Urinary bladder (tissue), 3 donors: ENCODE measurements at regions not wholly inside any gene's neighbourhood (a gene's known extent, or its start where the extent isn't known, plus 50 kb on each side); places are given as distances from the start of the nearest gene placed in this dataset.

Experiments
- DNase-seq: peaks from one replicate; pipeline ENCODE4 v3.0.0-alpha.2; 2015; ENCODE audit errors: extremely low spot score
- H3K27ac ChIP-seq: one replicate; pipeline ENCODE4 v1.5.1; 2013; ENCODE audit warnings: low read depth, mild to moderate bottlenecking, moderate library complexity
- H3K36me3 ChIP-seq: one replicate; pipeline ENCODE4 v1.6.1; 2013; ENCODE audit warnings: mild to moderate bottlenecking, moderate library complexity; ENCODE audit not compliant: insufficient read depth
- H3K4me1 ChIP-seq: one replicate; pipeline ENCODE4 v1.6.1; 2013; ENCODE audit warnings: mild to moderate bottlenecking, moderate library complexity; ENCODE audit not compliant: insufficient read depth
- H3K4me3 ChIP-seq: one replicate; pipeline ENCODE4 v1.5.1; 2013; ENCODE audit warnings: low read depth, low read length
- WGBS: extraction: QIAGEN DNeasy Blood & Tissue Kit; methylation state at CpG from one replicate; pipeline ENCODE4 v1.1.7; 2013; 5-methylcytosine and 5-hydroxymethylcytosine counted together
- donor health status: healthy with polysubstance abuse.
- donor health status: healthy.

DNA sequence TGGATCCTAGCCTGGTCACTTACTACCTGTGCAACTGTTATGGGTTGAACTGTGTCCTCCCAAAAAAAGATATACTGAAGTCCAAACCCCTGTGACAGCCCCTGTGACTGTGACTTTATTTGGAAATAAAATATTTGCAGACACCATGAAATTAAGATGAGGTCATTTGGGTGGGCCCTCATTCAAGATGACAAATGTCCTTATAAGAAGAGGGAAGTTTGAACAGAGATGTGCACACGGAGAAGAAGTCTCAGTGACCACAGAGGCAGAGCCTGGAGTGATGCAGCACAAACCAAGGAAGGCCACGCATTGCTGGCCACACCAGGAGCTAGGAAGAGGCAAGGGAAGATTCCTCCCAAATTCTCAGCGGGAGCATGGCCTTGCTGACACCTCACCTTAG, 249.7 kb upstream of the RUNX1 start:
- no peaks in the 10 kb centered on the region for H3K36me3 ChIP-seq
- whole genome bisulfite sequencing, result 85% methylated on average over 3 of the region's 3 CpGs
- no peaks in the 10 kb centered on the region for H3K4me1 ChIP-seq
- no peak overlapping the region for H3K27ac ChIP-seq
- DNase-seq, result no peak
- no peak overlapping the region for H3K4me3 ChIP-seq

DNA sequence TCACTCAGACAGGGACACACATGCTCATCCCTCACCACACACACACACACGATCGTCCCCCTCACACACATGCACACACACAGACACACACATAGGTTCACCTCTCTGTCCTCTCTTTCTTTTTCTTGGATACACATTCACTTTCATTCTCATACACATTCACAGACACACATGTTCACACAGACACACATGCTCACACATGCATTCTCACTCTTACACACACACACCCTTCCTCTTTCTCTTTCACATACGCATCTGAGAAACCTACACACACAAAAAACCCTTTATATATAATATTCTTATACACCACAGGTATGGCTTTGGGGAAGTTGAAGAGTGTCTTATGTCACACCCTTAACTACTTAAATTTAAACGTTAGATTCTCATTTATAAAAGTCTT, 248.6 kb upstream of the RUNX1 start:
- H3K27ac ChIP-seq, result no peak overlapping the region
- no peaks in the 10 kb centered on the region for H3K36me3 ChIP-seq
- no peak for DNase-seq
- no peak overlapping the region for H3K4me3 ChIP-seq
- H3K4me1 ChIP-seq, result no peaks in the 10 kb centered on the region
- WGBS, result 87% methylated on average over 4 of the region's 4 CpGs

DNA sequence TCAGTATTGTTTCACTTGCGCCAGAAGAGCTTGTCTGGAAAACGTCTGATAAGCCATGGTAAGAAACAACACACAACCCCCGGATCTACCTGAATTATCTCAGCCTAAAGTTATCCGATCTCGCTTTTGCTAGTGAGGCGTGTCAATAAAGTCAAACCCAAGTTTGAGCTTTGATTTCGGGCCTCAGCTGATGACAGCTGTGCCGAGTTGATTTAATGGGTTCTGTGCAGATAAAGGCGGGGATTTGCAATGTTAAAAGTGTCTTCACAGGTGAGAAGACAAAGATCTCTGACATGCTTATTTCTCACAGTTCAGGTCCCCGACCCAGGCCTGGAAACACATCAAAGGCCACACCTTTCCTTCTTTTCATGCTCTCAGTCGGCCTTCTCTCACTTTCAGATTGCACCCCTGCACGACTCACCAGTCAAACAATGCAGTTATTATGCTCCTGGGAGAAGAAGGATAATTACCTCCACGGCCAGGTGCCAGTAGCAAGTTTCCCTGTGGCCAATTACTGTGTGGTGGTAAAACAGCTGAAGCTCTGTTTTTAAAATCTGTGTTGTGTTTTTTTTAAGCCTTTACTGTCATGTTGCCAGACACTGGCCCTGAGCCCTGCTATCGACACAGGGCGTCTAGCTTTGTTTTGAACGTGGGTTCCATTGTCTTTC, 245.3 kb upstream of the RUNX1 start:
- WGBS, result 45% methylated on average over 16 of the region's 16 CpGs
- Histone ChIP-seq H3K4me1 (no peaks in the 10 kb centered on the region), H3K27ac (no peak overlapping the region), H3K4me3 (no peak overlapping the region), H3K36me3 (no peaks in the 10 kb centered on the region)
- DNase-seq, result no peak

DNA sequence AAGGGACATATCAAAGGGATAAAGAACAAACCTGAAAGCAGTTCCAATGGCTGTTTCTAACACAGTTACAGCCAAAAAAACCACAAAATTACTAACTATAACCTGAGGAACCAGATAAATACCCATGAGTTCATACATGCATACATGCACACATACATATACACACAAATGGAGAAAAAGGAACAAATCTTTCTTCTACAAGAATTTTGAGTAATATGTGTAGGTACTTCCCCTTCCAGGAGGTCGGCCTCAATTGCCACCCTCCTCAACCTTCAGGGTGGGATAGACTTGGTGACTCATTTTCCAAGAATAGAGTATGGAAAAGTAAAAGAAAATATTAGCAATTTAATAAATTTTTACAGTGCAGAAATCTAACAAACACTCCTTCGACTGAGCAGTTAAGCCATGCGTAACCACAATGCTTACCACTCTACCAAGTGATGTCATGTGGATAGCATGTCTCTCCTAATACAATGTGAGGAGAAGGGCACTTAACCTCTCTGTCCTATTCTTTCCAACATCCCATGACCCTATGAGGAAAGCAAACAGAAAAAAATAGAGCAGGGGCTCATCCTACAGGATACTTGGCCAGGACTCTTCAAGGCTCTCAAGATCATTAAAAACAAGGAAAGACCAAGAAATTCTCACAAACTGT, 243.0 kb upstream of the RUNX1 start:
- H3K27ac ChIP-seq, result no peak overlapping the region
- no peak for DNase-seq
- 86% methylated on average over 3 of the region's 3 CpGs for WGBS
- H3K4me1 ChIP-seq, result no peaks in the 10 kb centered on the region
- H3K4me3 ChIP-seq, result no peak overlapping the region
- no peaks in the 10 kb centered on the region for H3K36me3 ChIP-seq

DNA sequence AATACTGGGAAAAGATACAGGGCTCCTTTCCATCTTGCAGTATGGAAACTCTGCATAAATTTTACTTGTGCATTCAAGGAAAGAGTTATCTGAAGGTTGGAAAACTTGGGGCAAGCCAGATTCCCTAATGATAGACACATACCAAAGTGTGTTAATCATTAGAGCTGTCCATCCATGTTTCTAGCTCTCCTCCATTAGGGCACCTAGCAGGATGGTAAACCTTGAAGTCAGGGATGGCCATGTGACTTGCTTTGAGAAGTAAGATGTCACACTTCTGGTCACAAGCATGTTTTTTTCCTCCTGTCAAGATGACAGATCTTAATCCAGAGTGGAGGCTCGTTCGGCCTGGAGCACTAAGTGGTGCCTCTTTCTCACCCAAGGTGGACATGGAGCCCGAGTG, 241.9 kb upstream of the RUNX1 start:
- DNase-seq, result no peak

DNA sequence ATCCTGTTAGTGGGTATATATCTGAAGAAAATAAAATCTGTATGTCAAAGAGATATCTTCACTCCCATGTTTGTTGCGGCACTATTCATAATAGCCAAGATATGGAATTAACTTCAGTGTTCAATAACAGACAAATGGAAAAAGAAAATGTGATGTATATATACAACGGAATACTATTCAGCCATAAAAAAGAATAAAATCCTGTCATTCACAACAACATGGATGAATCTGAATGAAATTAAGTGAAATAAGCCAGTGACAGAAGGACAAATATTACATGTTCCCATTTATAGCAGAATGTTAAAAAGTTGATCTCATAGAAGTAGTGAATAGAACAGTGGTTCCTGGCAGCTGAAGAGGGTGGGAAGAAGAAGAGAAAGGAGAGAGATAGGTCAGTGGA, 239.1 kb upstream of the RUNX1 start:
- H3K36me3 ChIP-seq, result no peaks in the 10 kb centered on the region
- 98% methylated on average over 2 of the region's 2 CpGs for WGBS
- no peak overlapping the region for H3K4me3 ChIP-seq
- no peak overlapping the region for H3K27ac ChIP-seq
- DNase-seq, result no peak
- H3K4me1 ChIP-seq, result no peaks in the 10 kb centered on the region

More for the DNA sequence above, 241.9 kb upstream of the RUNX1 start:
- Histone ChIP-seq H3K4me3 (no peak overlapping the region), H3K4me1 (no peaks in the 10 kb centered on the region), H3K27ac (no peak overlapping the region), H3K36me3 (no peaks in the 10 kb centered on the region)
- 78% methylated on average over 3 of the region's 3 CpGs for WGBS

DNA sequence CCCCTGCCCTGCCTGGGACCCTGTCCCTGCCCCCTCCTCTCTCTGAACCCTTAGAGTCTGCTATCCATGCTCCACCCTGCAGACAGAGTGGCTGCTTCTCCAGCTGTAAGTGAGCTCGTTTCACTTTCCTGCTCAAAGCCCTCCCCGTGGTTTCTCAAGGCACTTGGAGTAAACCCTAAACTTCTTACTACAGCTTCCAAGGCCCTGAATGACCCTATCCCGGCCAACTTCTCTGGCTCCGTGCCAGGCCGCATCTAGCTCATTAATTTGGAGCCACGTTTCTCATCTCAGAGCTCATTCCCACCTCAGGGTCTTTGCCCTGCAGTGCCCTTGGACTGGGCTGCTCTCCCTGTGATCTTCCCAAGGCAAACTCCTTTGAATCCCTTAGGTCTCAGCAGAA, 235.1 kb upstream of the RUNX1 start:
- DNase-seq, result no peak
- WGBS, result 36% methylated on average over 6 of the region's 6 CpGs
- H3K4me1 ChIP-seq, result no peaks in the 10 kb centered on the region
- no peak overlapping the region for H3K27ac ChIP-seq
- no peaks in the 10 kb centered on the region for H3K36me3 ChIP-seq
- H3K4me3 ChIP-seq, result no peak overlapping the region

DNA sequence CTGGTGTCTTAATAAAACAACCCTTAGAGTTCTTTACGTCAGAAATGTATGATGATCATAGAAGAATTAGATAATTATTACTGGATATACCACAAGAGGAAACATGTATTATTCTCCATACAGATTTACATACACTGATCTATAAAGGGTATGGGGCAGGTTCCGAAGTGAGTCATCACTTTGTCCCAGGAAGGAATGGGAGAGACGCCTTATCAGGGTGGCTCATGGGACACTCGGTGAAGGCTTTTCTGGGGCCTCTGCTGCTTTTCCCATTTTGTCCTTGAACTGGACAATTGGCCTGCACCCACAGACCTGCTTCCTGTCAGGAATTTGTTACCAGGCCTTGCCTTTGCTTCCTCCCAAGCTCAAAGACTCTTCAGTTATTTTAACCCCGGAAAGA, 233.8 kb upstream of the RUNX1 start:
- Histone ChIP-seq H3K27ac (no peak overlapping the region), H3K4me3 (no peak overlapping the region), H3K36me3 (no peaks in the 10 kb centered on the region), H3K4me1 (no peaks in the 10 kb centered on the region)
- WGBS, result 90% methylated on average over 5 of the region's 5 CpGs
- DNase-seq, result no peak

DNA sequence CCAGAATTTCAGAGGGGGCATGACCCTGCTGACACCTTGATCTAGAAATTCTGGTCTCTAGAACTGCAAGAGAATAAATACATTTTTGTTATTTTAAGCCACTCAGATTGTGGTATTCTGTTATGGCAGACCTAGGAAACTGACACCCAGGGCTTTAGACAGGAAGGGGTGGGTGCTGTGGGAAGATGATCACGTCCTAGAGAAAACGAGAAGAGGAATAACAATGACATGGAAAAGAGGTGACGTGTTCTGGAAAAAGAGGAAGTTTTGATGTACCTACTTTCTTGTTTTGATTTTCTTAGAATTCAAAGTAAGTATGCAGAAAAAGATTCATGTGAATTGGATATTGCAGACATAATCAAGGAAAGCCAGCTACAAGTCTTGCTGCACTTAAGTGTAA, 232.9 kb upstream of the RUNX1 start:
- no peaks in the 10 kb centered on the region for H3K4me1 ChIP-seq
- H3K36me3 ChIP-seq, result no peaks in the 10 kb centered on the region
- no peak overlapping the region for H3K27ac ChIP-seq
- H3K4me3 ChIP-seq, result no peak overlapping the region
- WGBS, result 78% methylated on average over 3 of the region's 3 CpGs
- DNase-seq, result no peak

DNA sequence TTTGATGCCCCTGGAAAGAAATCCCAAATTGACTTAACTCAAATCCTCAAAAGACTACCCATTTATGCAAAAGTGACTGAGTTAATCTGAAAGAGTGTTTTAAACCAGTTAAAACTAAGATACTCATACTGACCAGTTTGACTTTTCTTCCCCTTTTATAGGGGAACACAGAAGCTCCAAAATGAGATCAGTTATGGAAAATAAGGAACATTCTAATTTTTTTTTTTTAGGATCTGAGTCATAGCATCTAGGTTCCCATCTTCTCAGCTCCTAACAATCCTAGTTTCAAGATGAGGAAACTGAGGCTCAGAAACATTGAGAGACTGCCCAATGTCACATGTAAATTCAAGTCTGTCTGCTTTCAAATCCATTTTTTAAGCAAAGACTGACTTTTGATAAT, 231.1 kb upstream of the RUNX1 start:
- Histone ChIP-seq H3K4me3 (no peak overlapping the region), H3K36me3 (no peaks in the 10 kb centered on the region), H3K4me1 (no peaks in the 10 kb centered on the region), H3K27ac (no peak overlapping the region)
- DNase-seq, result no peak

DNA sequence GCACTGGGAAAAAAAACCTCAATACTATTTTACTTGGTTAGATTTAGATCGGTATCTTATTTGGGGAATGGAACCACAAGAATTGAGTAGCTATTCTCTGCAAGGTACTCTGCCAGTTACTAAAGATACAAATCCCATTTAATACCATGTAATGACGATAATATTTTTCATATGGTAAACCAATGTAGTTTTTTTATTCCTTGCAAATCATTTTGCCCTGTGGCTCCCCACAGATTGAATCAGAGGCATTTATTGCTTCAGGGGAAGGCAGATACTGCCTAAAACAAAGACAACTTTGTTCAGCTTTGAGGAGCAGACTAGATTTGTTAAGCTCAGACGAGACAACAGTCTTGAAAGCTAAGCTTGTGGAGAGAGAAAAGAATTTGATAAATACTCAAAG, 226.7 kb upstream of the RUNX1 start:
- no peak overlapping the region for H3K27ac ChIP-seq
- WGBS, result 48% methylated on average over 3 of the region's 3 CpGs

DNA sequence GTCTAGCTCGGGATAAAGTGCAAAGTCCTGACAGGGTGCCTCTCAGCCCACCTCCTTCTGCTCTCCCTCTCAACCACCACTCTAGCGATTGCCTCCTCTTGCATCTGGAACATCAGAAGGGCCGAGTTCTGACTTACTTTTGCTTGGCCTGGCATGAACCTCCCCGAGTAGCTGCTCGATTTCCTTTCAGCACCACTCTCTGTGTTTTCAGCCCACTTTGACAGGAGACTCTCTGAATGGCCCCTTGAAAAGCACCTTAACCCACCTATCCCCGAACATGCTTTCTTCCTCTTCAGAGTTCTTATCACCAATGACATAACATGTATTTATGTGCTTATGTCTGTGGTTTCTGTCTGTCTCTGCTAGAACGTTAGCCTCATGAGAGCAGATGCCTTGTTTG, 225.8 kb upstream of the RUNX1 start:
- Histone ChIP-seq H3K4me3 (no peak overlapping the region), H3K36me3 (no peaks in the 10 kb centered on the region), H3K27ac (no peak overlapping the region), H3K4me1 (no peaks in the 10 kb centered on the region)
- DNase-seq, result no peak
- WGBS, result 81% methylated on average over 7 of the region's 7 CpGs

More for the DNA sequence above, 226.7 kb upstream of the RUNX1 start:
- Histone ChIP-seq H3K4me3 (no peak overlapping the region), H3K36me3 (no peaks in the 10 kb centered on the region), H3K4me1 (no peaks in the 10 kb centered on the region)
- DNase-seq, result no peak

DNA sequence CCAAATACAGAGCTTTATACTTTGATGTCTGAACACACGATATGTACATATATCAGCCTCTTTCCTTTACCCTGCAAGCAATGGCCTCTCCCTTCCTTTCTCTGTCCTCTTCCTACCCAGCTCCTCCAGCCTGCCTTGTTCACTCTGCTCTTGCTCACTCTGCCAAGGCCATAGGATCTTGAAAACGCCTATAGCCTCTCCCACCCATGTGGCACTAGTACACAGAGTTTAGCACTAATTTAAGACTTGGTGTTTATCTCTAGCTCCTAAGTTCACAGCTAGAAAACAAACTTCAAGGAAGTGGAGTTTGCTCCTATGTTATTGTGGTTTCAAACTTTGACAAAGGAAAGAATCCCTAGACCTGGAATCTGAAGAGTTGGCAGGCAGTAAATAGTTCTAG, 225.0 kb upstream of the RUNX1 start:
- no peak for DNase-seq
- H3K4me1 ChIP-seq, result no peaks in the 10 kb centered on the region
- WGBS, result 75% methylated on average over 2 of the region's 2 CpGs
- H3K27ac ChIP-seq, result no peak overlapping the region
- no peak overlapping the region for H3K4me3 ChIP-seq
- H3K36me3 ChIP-seq, result no peaks in the 10 kb centered on the region

DNA sequence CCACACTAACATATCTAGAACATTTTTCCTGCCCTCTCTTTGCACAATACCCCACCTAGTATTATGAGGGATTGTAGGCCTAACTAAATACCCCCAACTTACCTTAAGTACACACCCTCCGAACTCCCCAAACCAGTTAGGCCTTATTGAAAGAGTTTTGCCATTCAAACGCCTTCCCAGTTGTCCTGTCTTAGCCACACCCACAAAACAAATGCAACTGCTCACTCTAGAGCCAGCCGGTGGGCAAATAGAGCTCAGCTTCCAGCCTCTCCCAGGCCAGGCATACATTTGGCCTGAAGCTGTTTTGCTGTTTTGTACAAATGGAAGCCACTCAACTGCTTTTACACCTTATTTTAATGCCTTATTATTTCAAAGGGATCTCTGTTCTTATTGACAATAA, 224.2 kb upstream of the RUNX1 start:
- DNase-seq, result no peak
- Histone ChIP-seq H3K4me3 (no peak overlapping the region), H3K4me1 (no peaks in the 10 kb centered on the region), H3K36me3 (no peaks in the 10 kb centered on the region), H3K27ac (no peak overlapping the region)
- 76% methylated on average over 3 of the region's 3 CpGs for WGBS
